ENCODE measurements at regions not wholly inside any gene's neighbourhood (a gene's known extent, or its start where the extent isn't known, plus 50 kb on each side); places are given as distances from the start of the nearest gene placed in this dataset.

- Mint-ChIP-seq H3K27ac (ENCODE audit: unreplicated experiment) (no peak overlapping the region), H3K4me1 (ENCODE audit: low read depth, unreplicated experiment) (peaks cover 16% of the 10 kb centered on the region), H3K9me3 (ENCODE audit: unreplicated experiment) (no peaks in the 10 kb centered on the region), H3K36me3 (ENCODE audit: insufficient read depth, unreplicated experiment) (no peaks in the 10 kb centered on the region), H3K4me3 (ENCODE audit: unreplicated experiment) (no peak overlapping the region), H3K27me3 (ENCODE audit: insufficient read depth, unreplicated experiment) (no peaks in the 10 kb centered on the region)
- H3K9me3 ChIP-seq: peaks cover 8% of the 10 kb centered on the region; the same call in 1 of the 2 replicates
- intact Hi-C loops (cut with micrococcal nuclease; ENCODE audit: unreplicated experiment): no loop called here
- no TSS peak for BruUV-seq (replicated peaks)
- H3K27me3 ChIP-seq (replicated peaks; ENCODE audit: control insufficient read depth, insufficient read depth, low read length): no peaks in the 10 kb centered on the region
- DNase-seq: no peak
- no peaks in the 10 kb centered on the region for H3K4me1 ChIP-seq
- ChIA-PET POLR2A (no interaction called here), CTCF (no interaction called here)
- TF ChIP-seq CTCF (IDR thresholded peaks at IDR 0.05; ENCODE audit: insufficient read depth in 1 of 2, low read depth in 1 of 2, low read length in 1 of 2, severe bottlenecking in 1 of 2, unreplicated experiment in 1 of 2): no peak
- no peak overlapping the region for H3K4me3 ChIP-seq (ENCODE audit: low read depth, low read length)
- H3K36me3 ChIP-seq (ENCODE audit: control insufficient read depth, insufficient read depth, low read length): no peaks in the 10 kb centered on the region
Observed at GRCh38 chr5:124867137-124867704, 120.8 kb upstream of the ZNF608 start.

GRCh38 chr5:124868676-124869075 is 122.2 kb upstream of the ZNF608 start:
- Mint-ChIP-seq H3K27ac (ENCODE audit: unreplicated experiment) (no peak overlapping the region), H3K4me1 (ENCODE audit: low read depth, unreplicated experiment) (peaks cover 18% of the 10 kb centered on the region), H3K36me3 (ENCODE audit: insufficient read depth, unreplicated experiment) (no peaks in the 10 kb centered on the region), H3K27me3 (ENCODE audit: insufficient read depth, unreplicated experiment) (no peaks in the 10 kb centered on the region), H3K9me3 (ENCODE audit: unreplicated experiment) (no peaks in the 10 kb centered on the region), H3K4me3 (ENCODE audit: unreplicated experiment) (no peak overlapping the region)
- Histone ChIP-seq H3K9me3 (peaks cover 6% of the 10 kb centered on the region; the same call in 1 of the 2 replicates), H3K27me3 (replicated peaks; ENCODE audit: control insufficient read depth, insufficient read depth, low read length) (no peaks in the 10 kb centered on the region), H3K36me3 (ENCODE audit: control insufficient read depth, insufficient read depth, low read length) (no peaks in the 10 kb centered on the region), H3K4me3 (ENCODE audit: low read depth, low read length) (no peak overlapping the region), H3K4me1 (no peaks in the 10 kb centered on the region)
- TF ChIP-seq CTCF (IDR thresholded peaks at IDR 0.05; ENCODE audit: insufficient read depth in 1 of 2, low read depth in 1 of 2, low read length in 1 of 2, severe bottlenecking in 1 of 2, unreplicated experiment in 1 of 2): no peak
- DNase-seq: no peak
- intact Hi-C loops (cut with micrococcal nuclease; ENCODE audit: unreplicated experiment): no loop called here
- CTCF ChIA-PET: no interaction called here
- BruUV-seq (replicated peaks): no TSS peak
- POLR2A ChIA-PET: no interaction called here

- no TSS peak for BruUV-seq (replicated peaks)
- no peak overlapping the region for H3K27ac Mint-ChIP-seq (ENCODE audit: unreplicated experiment)
- no peaks in the 10 kb centered on the region for H3K9me3 Mint-ChIP-seq (ENCODE audit: unreplicated experiment)
- no peaks in the 10 kb centered on the region for H3K36me3 Mint-ChIP-seq (ENCODE audit: insufficient read depth, unreplicated experiment)
- TF ChIP-seq CTCF (IDR thresholded peaks at IDR 0.05; ENCODE audit: insufficient read depth in 1 of 2, low read depth in 1 of 2, low read length in 1 of 2, severe bottlenecking in 1 of 2, unreplicated experiment in 1 of 2): no peak
- H3K4me1 Mint-ChIP-seq (ENCODE audit: low read depth, unreplicated experiment): peaks cover 18% of the 10 kb centered on the region
- ChIA-PET POLR2A (no interaction called here), CTCF (no interaction called here)
- H3K27me3 ChIP-seq (replicated peaks; ENCODE audit: control insufficient read depth, insufficient read depth, low read length): no peaks in the 10 kb centered on the region
- intact Hi-C loops (cut with micrococcal nuclease; ENCODE audit: unreplicated experiment): no loop called here
- no peaks in the 10 kb centered on the region for H3K27me3 Mint-ChIP-seq (ENCODE audit: insufficient read depth, unreplicated experiment)
- no peak overlapping the region for H3K4me3 ChIP-seq (ENCODE audit: low read depth, low read length)
- H3K36me3 ChIP-seq (ENCODE audit: control insufficient read depth, insufficient read depth, low read length): no peaks in the 10 kb centered on the region
- H3K4me1 ChIP-seq: no peaks in the 10 kb centered on the region
- no peak for DNase-seq
- no peaks in the 10 kb centered on the region for H3K9me3 ChIP-seq
- no peak overlapping the region for H3K4me3 Mint-ChIP-seq (ENCODE audit: unreplicated experiment)
Observed at GRCh38 chr5:124869426-124870033, 123.1 kb upstream of the ZNF608 start.
